ENCODE measurements at regions not wholly inside any gene's neighbourhood (a gene's known extent, or its start where the extent isn't known, plus 50 kb on each side); places are given as distances from the start of the nearest gene placed in this dataset.
"Not testable (repeated sequence)": the region's sequence is repeated elsewhere in the genome, so short reads cannot be mapped to it uniquely, and the experiment has no call there.

- not testable (repeated sequence) for H3K27ac Mint-ChIP-seq; H3K4me1 Mint-ChIP-seq; H3K4me3 Mint-ChIP-seq; DNase-seq (ENCODE audit: low spot score in 2 of 2); H3K36me3 Mint-ChIP-seq; ATAC-seq
- H3K9me3 Mint-ChIP-seq: peaks cover 14% of the 10 kb centered on the region
Measured at GRCh38 chr7:46751927-46752723, 829.8 kb downstream of the TNS3 start.

GRCh38 chr7:46751471-46751870 lies 830.4 kb upstream of the IGFBP3 start:
- no peaks in the 10 kb centered on the region for H3K36me3 Mint-ChIP-seq
- ATAC-seq (no peak), DNase-seq (ENCODE audit: low spot score in 2 of 2) (no peak)
- no peak overlapping the region for H3K27ac Mint-ChIP-seq
- H3K4me3 Mint-ChIP-seq: no peak overlapping the region
- no peaks in the 10 kb centered on the region for H3K4me1 Mint-ChIP-seq
- H3K9me3 Mint-ChIP-seq: peaks cover 13% of the 10 kb centered on the region

- H3K27ac Mint-ChIP-seq: no peak overlapping the region
- no peaks in the 10 kb centered on the region for H3K4me1 Mint-ChIP-seq
- H3K4me3 Mint-ChIP-seq: no peak overlapping the region
- H3K9me3 Mint-ChIP-seq: peaks cover 12% of the 10 kb centered on the region
- no peaks in the 10 kb centered on the region for H3K36me3 Mint-ChIP-seq
- ATAC-seq (no peak), DNase-seq (ENCODE audit: low spot score in 2 of 2) (no peak)
Measured at GRCh38 chr7:46750321-46750865, 829.3 kb upstream of the IGFBP3 start.

GRCh38 chr7:46747869-46748576 lies 827.0 kb upstream of the IGFBP3 start:
- ATAC-seq: no peak
- H3K4me3 Mint-ChIP-seq: no peak overlapping the region
- peaks cover 11% of the 10 kb centered on the region for H3K9me3 Mint-ChIP-seq
- H3K36me3 Mint-ChIP-seq: no peaks in the 10 kb centered on the region
- no peak overlapping the region for H3K27ac Mint-ChIP-seq
- no peak for DNase-seq (ENCODE audit: low spot score in 2 of 2)
- no peaks in the 10 kb centered on the region for H3K4me1 Mint-ChIP-seq

GRCh38 chr7:46746695-46747687 lies 825.9 kb upstream of the IGFBP3 start:
- peaks cover 11% of the 10 kb centered on the region for H3K9me3 Mint-ChIP-seq
- DNase-seq (ENCODE audit: low spot score in 2 of 2) (no peak), ATAC-seq (no peak)
- H3K4me1 Mint-ChIP-seq: no peaks in the 10 kb centered on the region
- no peak overlapping the region for H3K4me3 Mint-ChIP-seq
- no peak overlapping the region for H3K27ac Mint-ChIP-seq
- no peaks in the 10 kb centered on the region for H3K36me3 Mint-ChIP-seq

GRCh38 chr7:46745707-46746090 lies 824.6 kb upstream of the IGFBP3 start:
- no peak overlapping the region for H3K4me3 Mint-ChIP-seq
- no peaks in the 10 kb centered on the region for H3K36me3 Mint-ChIP-seq
- ATAC-seq (no peak), DNase-seq (ENCODE audit: low spot score in 2 of 2) (no peak)
- H3K9me3 Mint-ChIP-seq: peaks cover 9% of the 10 kb centered on the region
- no peaks in the 10 kb centered on the region for H3K4me1 Mint-ChIP-seq
- no peak overlapping the region for H3K27ac Mint-ChIP-seq

GRCh38 chr7:46744957-46745706 lies 824.1 kb upstream of the IGFBP3 start:
- H3K4me3 Mint-ChIP-seq: no peak overlapping the region
- H3K4me1 Mint-ChIP-seq: no peaks in the 10 kb centered on the region
- H3K36me3 Mint-ChIP-seq: no peaks in the 10 kb centered on the region
- no peak for DNase-seq (ENCODE audit: low spot score in 2 of 2)
- H3K9me3 Mint-ChIP-seq: peaks cover 9% of the 10 kb centered on the region
- H3K27ac Mint-ChIP-seq: no peak overlapping the region
- no peak for ATAC-seq

- Mint-ChIP-seq H3K36me3 (no peaks in the 10 kb centered on the region), H3K4me1 (no peaks in the 10 kb centered on the region), H3K27ac (no peak overlapping the region), H3K9me3 (peaks cover 11% of the 10 kb centered on the region), H3K4me3 (no peak overlapping the region)
- DNase-seq (ENCODE audit: low spot score in 2 of 2) (no peak), ATAC-seq (no peak)
Measured at GRCh38 chr7:46742601-46743000, 821.5 kb upstream of the IGFBP3 start.

GRCh38 chr7:46741938-46742540 lies 821.0 kb upstream of the IGFBP3 start:
- Mint-ChIP-seq H3K27ac (no peak overlapping the region), H3K36me3 (no peaks in the 10 kb centered on the region), H3K4me1 (no peaks in the 10 kb centered on the region), H3K9me3 (peaks cover 11% of the 10 kb centered on the region), H3K4me3 (no peak overlapping the region)
- DNase-seq (ENCODE audit: low spot score in 2 of 2): no peak
- no peak for ATAC-seq

GRCh38 chr7:46741181-46741580 lies 820.1 kb upstream of the IGFBP3 start:
- H3K4me3 Mint-ChIP-seq: no peak overlapping the region
- no peak overlapping the region for H3K27ac Mint-ChIP-seq
- no peaks in the 10 kb centered on the region for H3K36me3 Mint-ChIP-seq
- ATAC-seq (no peak), DNase-seq (ENCODE audit: low spot score in 2 of 2) (no peak)
- peaks cover 11% of the 10 kb centered on the region for H3K9me3 Mint-ChIP-seq
- no peaks in the 10 kb centered on the region for H3K4me1 Mint-ChIP-seq

GRCh38 chr7:46739518-46740234 lies 818.6 kb upstream of the IGFBP3 start:
- Mint-ChIP-seq H3K36me3 (no peaks in the 10 kb centered on the region), H3K4me3 (no peak overlapping the region), H3K27ac (no peak overlapping the region), H3K9me3 (peaks cover 11% of the 10 kb centered on the region), H3K4me1 (no peaks in the 10 kb centered on the region)
- ATAC-seq (no peak), DNase-seq (ENCODE audit: low spot score in 2 of 2) (no peak)

GRCh38 chr7:46738796-46739195 lies 817.7 kb upstream of the IGFBP3 start:
- Mint-ChIP-seq H3K36me3 (no peaks in the 10 kb centered on the region), H3K9me3 (peaks cover 11% of the 10 kb centered on the region), H3K27ac (no peak overlapping the region), H3K4me3 (no peak overlapping the region), H3K4me1 (no peaks in the 10 kb centered on the region)
- ATAC-seq (no peak), DNase-seq (ENCODE audit: low spot score in 2 of 2) (no peak)

- no peak for ATAC-seq
- Mint-ChIP-seq H3K9me3 (peaks cover 11% of the 10 kb centered on the region), H3K4me3 (no peak overlapping the region), H3K4me1 (no peaks in the 10 kb centered on the region), H3K27ac (no peak overlapping the region), H3K36me3 (no peaks in the 10 kb centered on the region)
- no peak for DNase-seq (ENCODE audit: low spot score in 2 of 2)
Measured at GRCh38 chr7:46738165-46738564, 817.1 kb upstream of the IGFBP3 start.

- DNase-seq (ENCODE audit: low spot score in 2 of 2) (no peak), ATAC-seq (no peak)
- Mint-ChIP-seq H3K9me3 (peaks cover 14% of the 10 kb centered on the region), H3K4me3 (no peak overlapping the region), H3K4me1 (no peaks in the 10 kb centered on the region), H3K36me3 (no peaks in the 10 kb centered on the region), H3K27ac (no peak overlapping the region)
Measured at GRCh38 chr7:46725838-46726237, 804.8 kb upstream of the IGFBP3 start.
